SH-SY5Y (cell line): ENCODE measurements at regions not wholly inside any gene's neighbourhood (a gene's known extent, or its start where the extent isn't known, plus 50 kb on each side); places are given as distances from the start of the nearest gene placed in this dataset.

Experiments used
- GATA2 ChIP-seq: IDR thresholded peaks from 2 replicates; pipeline ENCODE4 v1.6.1; 2011; ENCODE audit warnings: mild to moderate bottlenecking, low read depth, low read length
- GATA3 ChIP-seq: IDR thresholded peaks from 2 replicates; pipeline ENCODE4 v1.6.1; 2011; ENCODE audit warnings: low read depth, mild to moderate bottlenecking, low read length, moderate library complexity

DNA sequence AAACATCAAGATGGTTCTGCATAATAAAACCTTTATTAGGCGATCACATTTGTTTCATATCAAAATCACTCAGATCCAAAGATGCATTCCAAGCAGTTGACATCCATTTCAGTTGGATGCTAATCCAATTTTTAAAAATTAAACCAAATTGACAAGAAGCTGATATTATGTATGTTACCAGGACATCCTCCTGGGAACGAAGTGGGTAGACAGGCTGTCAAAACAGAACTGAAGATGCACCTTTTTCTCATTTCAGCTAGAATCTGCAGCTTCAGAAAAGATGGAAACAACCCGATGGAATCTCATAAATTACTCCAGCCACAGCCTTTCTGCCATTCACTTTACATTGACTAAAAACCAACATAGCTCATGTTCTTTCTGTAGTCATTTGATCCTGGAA, 268.4 kb downstream of the PLPP3 start:
- TF ChIP-seq GATA2 = no peak
- no peak for TF ChIP-seq GATA3

- no peak for TF ChIP-seq GATA2
- no peak for TF ChIP-seq GATA3
These were observed 270.3 kb downstream of the PLPP3 start for GRCh38 chr1:56309065-56309464.

- TF ChIP-seq GATA3 = no peak
- no peak for TF ChIP-seq GATA2
These were observed 274.4 kb downstream of the PLPP3 start for GRCh38 chr1:56304975-56305374.

DNA sequence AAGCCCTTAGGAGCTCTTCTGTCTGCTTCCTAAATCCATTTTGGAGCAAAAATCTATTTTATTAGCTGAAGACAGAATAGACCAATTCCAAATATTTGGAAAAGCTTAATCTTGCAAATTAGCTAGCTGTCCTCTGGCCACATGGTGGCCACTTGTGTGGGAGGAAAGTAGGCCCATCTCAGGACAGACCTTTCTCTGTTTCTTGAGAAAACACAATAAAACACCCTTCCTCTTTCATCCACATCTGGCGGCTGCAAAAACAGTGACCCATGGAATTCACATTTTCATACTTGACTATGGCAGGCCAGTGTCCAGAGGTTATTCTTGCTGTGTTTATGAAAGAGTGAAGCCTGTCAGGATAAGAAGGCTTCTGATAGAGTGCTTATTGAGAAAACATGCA, 275.6 kb downstream of the PLPP3 start:
- TF ChIP-seq GATA3 = no peak
- no peak for TF ChIP-seq GATA2

DNA sequence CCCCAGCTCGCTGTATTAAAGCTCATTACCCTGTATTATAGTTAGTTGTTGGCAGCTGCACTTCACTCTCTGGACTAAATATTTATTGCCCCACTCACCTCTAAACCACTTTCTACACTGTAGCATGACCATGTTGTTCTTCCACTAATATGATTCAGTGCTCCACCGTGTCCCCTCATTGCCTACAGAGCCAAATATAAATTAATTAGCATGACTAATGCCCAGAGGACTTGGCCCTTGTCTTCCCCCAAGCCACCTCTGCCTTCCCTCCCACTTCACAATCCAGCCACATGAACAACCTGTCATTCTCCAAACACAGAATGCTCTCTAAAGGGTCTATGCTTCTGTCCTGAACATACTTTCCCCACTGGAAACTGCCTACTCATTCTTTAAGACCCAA, 276.5 kb downstream of the PLPP3 start:
- TF ChIP-seq GATA3 (no peak), GATA2 (no peak)

GRCh38 chr1:56301791-56302190, 277.6 kb downstream of the PLPP3 start:
- TF ChIP-seq GATA2 (no peak), GATA3 (no peak)

GRCh38 chr1:56300836-56301235, 278.5 kb downstream of the PLPP3 start:
- TF ChIP-seq GATA2 (no peak), GATA3 (no peak)

DNA sequence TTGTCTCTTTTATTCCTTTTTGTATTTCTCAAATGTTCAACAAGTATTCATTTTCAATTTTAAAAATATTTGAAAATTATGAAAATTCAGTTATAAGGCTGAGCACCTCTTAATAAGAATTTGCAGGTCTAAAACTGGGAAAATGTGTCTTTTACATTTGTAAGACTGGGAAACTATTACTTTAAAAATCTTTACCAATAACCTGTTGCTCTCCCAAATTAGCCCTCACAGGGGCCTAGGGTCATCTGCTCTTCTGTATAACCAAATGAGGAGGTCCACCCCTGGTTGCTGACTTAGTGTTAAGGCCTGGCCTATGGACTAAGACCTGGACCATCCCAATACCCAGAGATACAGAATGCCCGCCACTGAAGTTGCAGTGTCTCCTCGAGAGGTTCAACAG, 280.5 kb downstream of the PLPP3 start:
- TF ChIP-seq GATA3 (no peak), GATA2 (no peak)

GRCh38 chr1:56297904-56298303, 281.5 kb downstream of the PLPP3 start:
- no peak for TF ChIP-seq GATA2
- no peak for TF ChIP-seq GATA3

- no peak for TF ChIP-seq GATA3
- no peak for TF ChIP-seq GATA2
These were observed 282.2 kb downstream of the PLPP3 start for GRCh38 chr1:56297208-56297607.

DNA sequence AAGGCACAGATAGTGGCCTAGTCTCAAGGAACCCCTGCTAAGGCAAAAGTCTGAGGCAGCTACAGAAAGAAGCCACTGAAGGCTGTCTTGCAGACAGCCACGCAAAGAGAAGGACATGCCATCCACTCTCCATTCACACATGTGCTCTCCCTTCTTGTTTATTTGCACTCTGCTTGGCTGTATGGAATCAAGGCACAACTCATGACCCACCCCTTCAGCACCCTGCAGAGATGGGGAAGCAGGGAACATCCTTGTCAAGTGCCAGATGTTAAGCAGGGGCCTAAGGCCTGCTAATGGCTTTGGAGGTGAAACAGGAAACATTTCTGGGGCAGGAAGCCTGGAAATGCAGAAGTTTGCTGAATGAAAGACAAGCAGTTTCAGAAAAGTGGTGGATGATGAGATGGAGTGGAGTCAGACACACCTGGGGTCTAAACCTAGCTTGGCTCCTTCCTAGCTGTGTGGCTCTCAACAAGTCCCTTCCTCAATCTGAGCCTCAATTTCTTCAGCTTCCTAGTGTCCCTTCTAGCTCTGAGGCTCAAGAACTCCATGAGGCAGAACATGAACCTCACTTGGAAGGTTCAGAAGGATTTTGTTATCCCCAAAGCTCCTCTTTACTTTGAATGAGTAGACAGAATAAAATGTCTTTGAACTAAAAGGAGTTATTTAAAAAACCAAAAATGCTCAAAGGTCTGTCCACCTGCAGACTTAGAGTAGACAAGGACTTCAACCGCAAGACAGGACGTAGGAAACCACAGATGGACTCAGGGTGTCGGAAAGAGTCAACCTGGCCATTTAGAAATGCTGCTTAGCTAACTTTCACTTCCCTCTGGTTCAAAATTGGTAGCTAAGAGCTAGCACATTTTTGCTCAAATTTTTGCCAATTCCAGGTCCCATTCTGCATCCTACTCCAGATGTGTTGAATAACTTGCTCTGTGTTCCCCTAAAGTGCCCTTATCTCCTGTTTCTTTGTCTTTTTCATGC, 283.1 kb downstream of the PLPP3 start:
- no peak for TF ChIP-seq GATA2

GRCh38 chr1:56291374-56291919, 287.9 kb downstream of the PLPP3 start:
- TF ChIP-seq GATA3 (no peak), GATA2 (no peak)

DNA sequence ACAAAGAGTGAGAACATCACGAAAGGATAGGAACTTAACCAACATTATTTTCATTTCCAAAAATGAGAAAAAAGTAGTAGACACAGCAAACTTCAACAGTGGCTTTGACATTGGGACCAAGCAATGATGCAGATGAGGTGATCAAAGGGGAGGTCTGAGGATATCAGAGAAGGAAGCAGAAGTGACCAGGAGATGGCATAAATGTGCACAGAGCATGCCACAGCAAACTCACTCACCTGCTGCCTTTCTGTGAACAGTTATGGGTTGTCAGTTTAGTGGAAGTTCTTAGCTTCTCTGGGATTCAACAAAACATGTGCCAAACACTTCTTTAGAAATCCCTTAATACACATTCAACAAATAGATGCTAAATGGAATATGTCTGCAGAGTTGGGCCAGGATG, 290.1 kb downstream of the PLPP3 start:
- no peak for TF ChIP-seq GATA2
- TF ChIP-seq GATA3 = no peak

- TF ChIP-seq GATA2 (no peak), GATA3 (no peak)
These were observed 291.6 kb downstream of the PLPP3 start for GRCh38 chr1:56287721-56288120.

- no peak for TF ChIP-seq GATA2
- TF ChIP-seq GATA3 = no peak
These were observed 292.4 kb downstream of the PLPP3 start for GRCh38 chr1:56286956-56287355.

DNA sequence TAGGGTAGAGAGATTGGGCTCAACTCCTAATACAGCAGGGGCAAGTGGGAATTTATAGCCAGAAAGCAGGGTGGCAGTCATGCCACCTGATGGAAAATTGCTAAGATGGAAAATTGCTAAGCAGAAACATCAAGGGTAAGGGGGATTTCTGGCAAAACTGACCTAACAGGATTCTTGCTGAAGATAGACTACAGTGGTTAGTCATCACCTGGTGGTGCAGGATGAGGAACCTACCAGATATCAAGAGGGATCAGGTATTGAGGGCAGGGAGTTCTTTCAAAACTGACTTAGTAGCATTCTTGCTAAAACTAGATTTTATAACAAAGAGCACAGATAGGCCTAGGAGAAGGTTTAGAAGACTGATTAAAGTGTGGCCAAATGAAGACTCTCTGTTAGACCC, 292.9 kb downstream of the PLPP3 start:
- TF ChIP-seq GATA3 (no peak), GATA2 (no peak)
